Neural cell (in vitro differentiated cells): ENCODE measurements at regions not wholly inside any gene's neighbourhood (a gene's known extent, or its start where the extent isn't known, plus 50 kb on each side); places are given as distances from the start of the nearest gene placed in this dataset.

Experiments
- H2AFZ ChIP-seq: fragments of 200-600, 300-800 bp; sonication (generic), shearing (Covaris generic); 2 replicates; pipeline ENCODE4 v1.6.0; 2014; ENCODE audit warnings: low read depth, mild to moderate bottlenecking, antibody characterized with exemption, low read length, moderate library complexity
- H3F3A ChIP-seq: fragments of 200-600 bp; shearing (Covaris generic); 2 replicates; pipeline ENCODE4 v1.6.1; 2016; ENCODE audit warnings: mild to moderate bottlenecking, moderate library complexity, mixed read lengths, antibody characterized with exemption, low read length; ENCODE audit not compliant: insufficient read depth, poor library complexity, severe bottlenecking
- H3K27ac ChIP-seq: fragments of 200-600, 300-800 bp; sonication (generic), shearing (Covaris generic); 2 replicates; pipeline ENCODE4 v1.5.1; 2014; ENCODE audit warnings: mild to moderate bottlenecking, low read length, moderate library complexity
- H3K27me3 ChIP-seq: fragments of 300-800, 200-600 bp; sonication (generic), shearing (Covaris generic); 2 replicates; pipeline ENCODE4 v1.6.0; 2014; ENCODE audit warnings: mild to moderate bottlenecking, low read depth, low read length, moderate library complexity; ENCODE audit not compliant: insufficient read depth
- H3K36me3 ChIP-seq: fragments of 300-800, 200-600 bp; sonication (generic), shearing (Covaris generic); 2 replicates; pipeline ENCODE4 v1.5.1; 2014; ENCODE audit warnings: mild to moderate bottlenecking, antibody characterized with exemption, low read length, moderate library complexity; ENCODE audit not compliant: insufficient read depth
- H3K4me2 ChIP-seq: fragments of 300-800, 200-600 bp; sonication (generic), shearing (Covaris generic); 2 replicates; pipeline ENCODE4 v1.6.0; 2014; ENCODE audit warnings: mild to moderate bottlenecking, low read length
- H3K4me3 ChIP-seq: fragments of 300-800, 200-600 bp; sonication (generic), shearing (Covaris generic); 2 replicates; pipeline ENCODE4 v1.5.1; 2014; ENCODE audit warnings: mild to moderate bottlenecking, low read length, moderate library complexity
- H3K79me2 ChIP-seq: fragments of 200-600 bp; shearing (Covaris generic); replicated peaks from 2 replicates; pipeline ENCODE4 v1.6.0; 2014; ENCODE audit warnings: mild to moderate bottlenecking, low read length, moderate library complexity; ENCODE audit not compliant: insufficient read depth
- H3K9ac ChIP-seq: fragments of 300-800, 200-600 bp; sonication (generic), shearing (Covaris generic); 2 replicates; pipeline ENCODE4 v1.6.1; 2016; ENCODE audit warnings: mild to moderate bottlenecking, low read length, mixed read lengths
- H3K9me2 ChIP-seq: fragments of 200-600 bp; shearing (Covaris generic); 2 replicates; pipeline ENCODE4 v1.6.1; 2016; ENCODE audit warnings: mild to moderate bottlenecking, low read length, mixed read lengths; ENCODE audit not compliant: insufficient read depth
- H3K9me3 ChIP-seq: fragments of 200-600, 300-800 bp; sonication (generic), shearing (Covaris generic); 2 replicates; pipeline ENCODE4 v1.6.1; 2016; ENCODE audit warnings: mild to moderate bottlenecking, mixed run types, low read length, moderate library complexity, mixed read lengths
- H4K20me1 ChIP-seq: fragments of 200-600 bp; shearing (Covaris generic); 2 replicates; pipeline ENCODE4 v1.6.1; 2016; ENCODE audit warnings: mild to moderate bottlenecking, mixed run types; ENCODE audit not compliant: insufficient read depth
- EP300 ChIP-seq: fragments of 450-650 bp; conservative IDR thresholded peaks from 2 replicates; pipeline ENCODE4 v1.6.1; 2014; ENCODE audit warnings: antibody characterized with exemption, mild to moderate bottlenecking, moderate library complexity; ENCODE audit not compliant: poor library complexity, severe bottlenecking
- EZH2 ChIP-seq: fragments of 200-600, 300-800 bp; shearing (Covaris generic), sonication (generic); IDR thresholded peaks from 2 replicates; pipeline ENCODE4 v1.6.1; 2014; ENCODE audit warnings: antibody characterized with exemption, low read length, borderline replicate concordance, mild to moderate bottlenecking; ENCODE audit not compliant: insufficient read depth, poor library complexity, severe bottlenecking
- MXI1 ChIP-seq: fragments of 450-650 bp; conservative IDR thresholded peaks from 2 replicates; pipeline ENCODE4 v1.6.1; 2014; ENCODE audit warnings: antibody characterized with exemption, mild to moderate bottlenecking; ENCODE audit not compliant: poor library complexity, severe bottlenecking
- POLR2AphosphoS5 ChIP-seq: IDR thresholded peaks from 2 replicates; pipeline ENCODE4 v1.6.1; 2012
- RAD21 ChIP-seq: fragments of 450-650 bp; conservative IDR thresholded peaks from 2 replicates; pipeline ENCODE4 v1.6.1; 2014; ENCODE audit warnings: antibody characterized with exemption, mild to moderate bottlenecking, moderate library complexity
- SMC3 ChIP-seq: fragments of 450-650 bp; conservative IDR thresholded peaks from 2 replicates; pipeline ENCODE4 v1.6.1; 2014; ENCODE audit warnings: antibody characterized with exemption, mild to moderate bottlenecking, moderate library complexity; ENCODE audit not compliant: poor library complexity
- TAF1 ChIP-seq: IDR thresholded peaks from 2 replicates; pipeline ENCODE4 v1.6.1; 2012; ENCODE audit warnings: low read depth
- TF ChIP-seq, protein P1 (sequence below): IDR thresholded peaks from 2 replicates; pipeline ENCODE4 v1.6.1; 2012; ENCODE audit warnings: borderline replicate concordance
- TF ChIP-seq, protein P2 (sequence below): fragments of 450-650 bp; IDR thresholded peaks from 2 replicates; pipeline ENCODE4 v1.5.1; 2014; ENCODE audit warnings: antibody characterized with exemption, mild to moderate bottlenecking, moderate library complexity; ENCODE audit not compliant: poor library complexity, severe bottlenecking

DNA sequence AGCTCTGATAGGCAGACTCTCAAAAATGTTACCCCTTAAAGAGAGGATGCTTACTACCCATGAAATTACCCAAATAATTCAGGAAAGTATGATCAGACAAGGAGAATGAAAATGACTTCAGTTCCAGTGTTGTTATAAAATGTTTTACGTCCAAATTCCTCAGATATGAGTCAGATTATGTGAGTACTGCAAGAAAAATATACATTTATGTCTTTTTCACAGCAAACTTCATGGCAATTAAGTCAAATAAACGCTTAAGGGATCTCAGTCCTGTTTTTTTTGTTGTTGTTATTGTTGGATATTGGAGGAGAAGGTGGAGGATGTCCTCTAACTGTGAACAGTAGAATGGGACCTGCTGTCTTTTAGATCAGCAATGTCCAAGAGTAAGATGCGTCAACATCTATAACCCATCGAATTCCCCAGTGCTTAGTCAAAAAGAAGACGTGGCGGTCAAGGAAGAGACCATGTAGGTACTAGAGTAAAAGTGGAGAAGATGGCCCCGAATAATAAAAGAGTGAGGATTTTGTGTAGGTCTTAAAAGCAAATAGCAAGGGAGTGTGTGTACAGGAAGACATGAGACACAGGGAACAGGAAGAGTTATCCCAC is 215.4 kb upstream of the IRS2 start:
- no peak overlapping the region for H3K9ac ChIP-seq
- no peaks in the 10 kb centered on the region for H3K27me3 ChIP-seq
- H3K27ac ChIP-seq, result no peak overlapping the region

DNA sequence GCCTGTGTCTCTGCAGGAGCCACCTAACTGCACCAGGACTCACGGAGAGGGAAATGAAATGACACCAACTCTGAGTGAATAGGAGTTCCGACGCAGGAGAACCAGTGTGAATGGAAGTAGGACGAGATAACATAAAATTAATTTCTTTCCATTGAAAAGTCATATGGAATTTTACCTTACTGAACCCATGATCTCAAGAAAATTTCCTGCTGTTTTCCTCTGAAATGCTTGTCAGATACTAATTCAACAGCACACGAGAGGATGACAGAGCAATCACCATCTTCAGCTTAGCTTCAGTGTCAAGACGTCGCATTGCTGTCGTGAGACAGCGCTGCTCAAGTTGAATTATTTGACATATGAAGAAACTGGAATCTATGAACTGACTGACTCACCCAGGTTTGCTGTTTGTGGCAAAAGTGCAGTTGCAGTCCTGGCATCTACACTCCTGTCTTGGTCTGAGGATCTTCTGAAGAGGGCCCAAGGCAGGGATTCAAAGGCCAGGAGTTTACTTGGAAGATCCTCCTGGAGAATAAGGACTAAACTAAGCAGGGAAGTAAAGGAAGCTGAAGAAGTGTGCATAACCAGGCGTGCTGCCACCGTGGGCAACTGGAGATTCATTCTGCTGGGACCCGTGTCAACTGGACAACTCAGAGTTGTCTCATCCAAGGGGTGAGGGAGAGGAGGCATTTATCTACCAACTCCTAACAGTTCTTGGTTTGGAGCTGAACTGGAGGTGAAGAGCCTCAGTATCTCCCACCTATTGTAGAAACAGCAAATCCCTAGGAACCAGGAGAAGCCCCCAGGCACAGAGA is 214.4 kb upstream of the IRS2 start:
- no peaks in the 10 kb centered on the region for H3K79me2 ChIP-seq
- H3K36me3 ChIP-seq, result no peaks in the 10 kb centered on the region
- no peaks in the 10 kb centered on the region for H3K9me2 ChIP-seq
- no peaks in the 10 kb centered on the region for H4K20me1 ChIP-seq
- H3K9ac ChIP-seq, result peak overlapping the region; percentile 11
- peaks cover 6% of the 10 kb centered on the region for H3F3A ChIP-seq
- H3K4me3 ChIP-seq, result peak overlapping the region; percentile 45
- no peaks in the 10 kb centered on the region for H3K27me3 ChIP-seq
- no peak overlapping the region for H3K4me2 ChIP-seq
- H2AFZ ChIP-seq, result no peak overlapping the region
- peak overlapping the region; percentile 46 for H3K27ac ChIP-seq
- no peaks in the 10 kb centered on the region for H3K9me3 ChIP-seq
- TF ChIP-seq MXI1 (no peak), TAF1 (no peak), EP300 (peak; percentile 99), RAD21 (peak; percentile 12), SMC3 (no peak), EZH2 (no peak)
- TF ChIP-seq, protein P1, sequence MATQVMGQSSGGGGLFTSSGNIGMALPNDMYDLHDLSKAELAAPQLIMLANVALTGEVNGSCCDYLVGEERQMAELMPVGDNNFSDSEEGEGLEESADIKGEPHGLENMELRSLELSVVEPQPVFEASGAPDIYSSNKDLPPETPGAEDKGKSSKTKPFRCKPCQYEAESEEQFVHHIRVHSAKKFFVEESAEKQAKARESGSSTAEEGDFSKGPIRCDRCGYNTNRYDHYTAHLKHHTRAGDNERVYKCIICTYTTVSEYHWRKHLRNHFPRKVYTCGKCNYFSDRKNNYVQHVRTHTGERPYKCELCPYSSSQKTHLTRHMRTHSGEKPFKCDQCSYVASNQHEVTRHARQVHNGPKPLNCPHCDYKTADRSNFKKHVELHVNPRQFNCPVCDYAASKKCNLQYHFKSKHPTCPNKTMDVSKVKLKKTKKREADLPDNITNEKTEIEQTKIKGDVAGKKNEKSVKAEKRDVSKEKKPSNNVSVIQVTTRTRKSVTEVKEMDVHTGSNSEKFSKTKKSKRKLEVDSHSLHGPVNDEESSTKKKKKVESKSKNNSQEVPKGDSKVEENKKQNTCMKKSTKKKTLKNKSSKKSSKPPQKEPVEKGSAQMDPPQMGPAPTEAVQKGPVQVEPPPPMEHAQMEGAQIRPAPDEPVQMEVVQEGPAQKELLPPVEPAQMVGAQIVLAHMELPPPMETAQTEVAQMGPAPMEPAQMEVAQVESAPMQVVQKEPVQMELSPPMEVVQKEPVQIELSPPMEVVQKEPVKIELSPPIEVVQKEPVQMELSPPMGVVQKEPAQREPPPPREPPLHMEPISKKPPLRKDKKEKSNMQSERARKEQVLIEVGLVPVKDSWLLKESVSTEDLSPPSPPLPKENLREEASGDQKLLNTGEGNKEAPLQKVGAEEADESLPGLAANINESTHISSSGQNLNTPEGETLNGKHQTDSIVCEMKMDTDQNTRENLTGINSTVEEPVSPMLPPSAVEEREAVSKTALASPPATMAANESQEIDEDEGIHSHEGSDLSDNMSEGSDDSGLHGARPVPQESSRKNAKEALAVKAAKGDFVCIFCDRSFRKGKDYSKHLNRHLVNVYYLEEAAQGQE, result peak; percentile 94
- TF ChIP-seq, protein P2, sequence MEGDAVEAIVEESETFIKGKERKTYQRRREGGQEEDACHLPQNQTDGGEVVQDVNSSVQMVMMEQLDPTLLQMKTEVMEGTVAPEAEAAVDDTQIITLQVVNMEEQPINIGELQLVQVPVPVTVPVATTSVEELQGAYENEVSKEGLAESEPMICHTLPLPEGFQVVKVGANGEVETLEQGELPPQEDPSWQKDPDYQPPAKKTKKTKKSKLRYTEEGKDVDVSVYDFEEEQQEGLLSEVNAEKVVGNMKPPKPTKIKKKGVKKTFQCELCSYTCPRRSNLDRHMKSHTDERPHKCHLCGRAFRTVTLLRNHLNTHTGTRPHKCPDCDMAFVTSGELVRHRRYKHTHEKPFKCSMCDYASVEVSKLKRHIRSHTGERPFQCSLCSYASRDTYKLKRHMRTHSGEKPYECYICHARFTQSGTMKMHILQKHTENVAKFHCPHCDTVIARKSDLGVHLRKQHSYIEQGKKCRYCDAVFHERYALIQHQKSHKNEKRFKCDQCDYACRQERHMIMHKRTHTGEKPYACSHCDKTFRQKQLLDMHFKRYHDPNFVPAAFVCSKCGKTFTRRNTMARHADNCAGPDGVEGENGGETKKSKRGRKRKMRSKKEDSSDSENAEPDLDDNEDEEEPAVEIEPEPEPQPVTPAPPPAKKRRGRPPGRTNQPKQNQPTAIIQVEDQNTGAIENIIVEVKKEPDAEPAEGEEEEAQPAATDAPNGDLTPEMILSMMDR, result no peak

More for the DNA sequence above, 215.4 kb upstream of the IRS2 start:
- no peaks in the 10 kb centered on the region for H3K9me2 ChIP-seq
- H3K4me3 ChIP-seq, result no peak overlapping the region
- no peaks in the 10 kb centered on the region for H3K36me3 ChIP-seq
- no peak overlapping the region for H2AFZ ChIP-seq
- TF ChIP-seq SMC3 (no peak), RAD21 (no peak), EP300 (no peak), POLR2AphosphoS5 (no peak), EZH2 (no peak), MXI1 (no peak), TAF1 (no peak)
- TF ChIP-seq, protein P1, result no peak
- TF ChIP-seq, protein P2, result no peak
- no peaks in the 10 kb centered on the region for H3K79me2 ChIP-seq
- no peaks in the 10 kb centered on the region for H4K20me1 ChIP-seq
- H3K4me2 ChIP-seq, result no peak overlapping the region
- H3K9me3 ChIP-seq, result no peaks in the 10 kb centered on the region
- H3F3A ChIP-seq, result peaks cover 6% of the 10 kb centered on the region
